ENCODE measurements at regions not wholly inside any gene's neighbourhood (a gene's known extent, or its start where the extent isn't known, plus 50 kb on each side); places are given as distances from the start of the nearest gene placed in this dataset.

GRCh38 chr11:96635655-96636054 is 245.8 kb downstream of the JRKL start:
- H3K27me3 ChIP-seq (ENCODE audit: insufficient read depth, low read length) = no peaks in the 10 kb centered on the region
- H3K4me2 ChIP-seq (ENCODE audit: insufficient read depth, low read length) = no peak overlapping the region
- TF ChIP-seq CTCF (IDR thresholded peaks at IDR 0.05; ENCODE audit: extremely low read depth, low read depth, low read length) = no peak
- no peak for DNase-seq (ENCODE audit: insufficient read length, low spot score, missing footprints)
- H3K27ac ChIP-seq (ENCODE audit: low read depth, low read length) = no peak overlapping the region
- H3K9me3 ChIP-seq (ENCODE audit: low read depth, low read length) = no peaks in the 10 kb centered on the region
- H4K20me1 ChIP-seq (ENCODE audit: insufficient read depth, low read length) = no peaks in the 10 kb centered on the region
- H3K79me2 ChIP-seq (ENCODE audit: insufficient read depth, low read length) = no peaks in the 10 kb centered on the region
- H3K36me3 ChIP-seq (ENCODE audit: insufficient read depth, low read length) = no peaks in the 10 kb centered on the region
- H3K4me3 ChIP-seq (ENCODE audit: insufficient read depth, low read length) = no peak overlapping the region
- no peaks in the 10 kb centered on the region for H3K4me1 ChIP-seq (ENCODE audit: insufficient read depth, low read length)
- H2AFZ ChIP-seq (ENCODE audit: low read length) = no peak overlapping the region

- H3K4me1 ChIP-seq (ENCODE audit: insufficient read depth, low read length) = no peaks in the 10 kb centered on the region
- no peak overlapping the region for H3K4me3 ChIP-seq (ENCODE audit: insufficient read depth, low read length)
- no peak overlapping the region for H2AFZ ChIP-seq (ENCODE audit: low read length)
- no peak overlapping the region for H3K4me2 ChIP-seq (ENCODE audit: insufficient read depth, low read length)
- no peak for DNase-seq (ENCODE audit: insufficient read length, low spot score, missing footprints)
- no peaks in the 10 kb centered on the region for H3K9me3 ChIP-seq (ENCODE audit: low read depth, low read length)
- H3K27ac ChIP-seq (ENCODE audit: low read depth, low read length) = no peak overlapping the region
- TF ChIP-seq CTCF (IDR thresholded peaks at IDR 0.05; ENCODE audit: extremely low read depth, low read depth, low read length) = no peak
- H3K79me2 ChIP-seq (ENCODE audit: insufficient read depth, low read length) = no peaks in the 10 kb centered on the region
- H3K27me3 ChIP-seq (ENCODE audit: insufficient read depth, low read length) = no peaks in the 10 kb centered on the region
- no peaks in the 10 kb centered on the region for H4K20me1 ChIP-seq (ENCODE audit: insufficient read depth, low read length)
- H3K36me3 ChIP-seq (ENCODE audit: insufficient read depth, low read length) = no peaks in the 10 kb centered on the region
Measured at GRCh38 chr11:96641261-96641660, 251.4 kb downstream of the JRKL start.

GRCh38 chr11:96642583-96642982 is 252.8 kb downstream of the JRKL start:
- Histone ChIP-seq H3K4me2 (ENCODE audit: insufficient read depth, low read length) (no peak overlapping the region), H3K4me1 (ENCODE audit: insufficient read depth, low read length) (no peaks in the 10 kb centered on the region), H3K4me3 (ENCODE audit: insufficient read depth, low read length) (no peak overlapping the region), H3K9me3 (ENCODE audit: low read depth, low read length) (no peaks in the 10 kb centered on the region), H2AFZ (ENCODE audit: low read length) (no peak overlapping the region), H3K27me3 (ENCODE audit: insufficient read depth, low read length) (no peaks in the 10 kb centered on the region), H3K79me2 (ENCODE audit: insufficient read depth, low read length) (no peaks in the 10 kb centered on the region), H3K36me3 (ENCODE audit: insufficient read depth, low read length) (no peaks in the 10 kb centered on the region), H4K20me1 (ENCODE audit: insufficient read depth, low read length) (no peaks in the 10 kb centered on the region), H3K27ac (ENCODE audit: low read depth, low read length) (no peak overlapping the region)
- TF ChIP-seq CTCF (IDR thresholded peaks at IDR 0.05; ENCODE audit: extremely low read depth, low read depth, low read length) = no peak
- no peak for DNase-seq (ENCODE audit: insufficient read length, low spot score, missing footprints)

- Histone ChIP-seq H3K9me3 (ENCODE audit: low read depth, low read length) (no peaks in the 10 kb centered on the region), H3K4me2 (ENCODE audit: insufficient read depth, low read length) (no peak overlapping the region), H3K36me3 (ENCODE audit: insufficient read depth, low read length) (no peaks in the 10 kb centered on the region), H3K79me2 (ENCODE audit: insufficient read depth, low read length) (no peaks in the 10 kb centered on the region), H3K4me1 (ENCODE audit: insufficient read depth, low read length) (no peaks in the 10 kb centered on the region), H2AFZ (ENCODE audit: low read length) (no peak overlapping the region), H4K20me1 (ENCODE audit: insufficient read depth, low read length) (no peaks in the 10 kb centered on the region), H3K27me3 (ENCODE audit: insufficient read depth, low read length) (no peaks in the 10 kb centered on the region), H3K4me3 (ENCODE audit: insufficient read depth, low read length) (no peak overlapping the region), H3K27ac (ENCODE audit: low read depth, low read length) (no peak overlapping the region)
- no peak for DNase-seq (ENCODE audit: insufficient read length, low spot score, missing footprints)
- TF ChIP-seq CTCF (IDR thresholded peaks at IDR 0.05; ENCODE audit: extremely low read depth, low read depth, low read length) = no peak
Measured at GRCh38 chr11:96643173-96643572, 253.4 kb downstream of the JRKL start.

All from osteoblast (primary cell).